ENCODE measurements at regions not wholly inside any gene's neighbourhood (a gene's known extent, or its start where the extent isn't known, plus 50 kb on each side); places are given as distances from the start of the nearest gene placed in this dataset.

GRCh38 chr12:127970491-127970890 is 296.5 kb upstream of the TMEM132C start:
- TF ChIP-seq CTCF (conservative IDR thresholded peaks at IDR 0.05; ENCODE audit: low read length) (no peak), EZH2phosphoT487 (IDR thresholded peaks at IDR 0.05; ENCODE audit: borderline replicate concordance, low read depth, low read length) (no peak)
